ENCODE measurements at regions not wholly inside any gene's neighbourhood (a gene's known extent, or its start where the extent isn't known, plus 50 kb on each side); places are given as distances from the start of the nearest gene placed in this dataset.

DNA sequence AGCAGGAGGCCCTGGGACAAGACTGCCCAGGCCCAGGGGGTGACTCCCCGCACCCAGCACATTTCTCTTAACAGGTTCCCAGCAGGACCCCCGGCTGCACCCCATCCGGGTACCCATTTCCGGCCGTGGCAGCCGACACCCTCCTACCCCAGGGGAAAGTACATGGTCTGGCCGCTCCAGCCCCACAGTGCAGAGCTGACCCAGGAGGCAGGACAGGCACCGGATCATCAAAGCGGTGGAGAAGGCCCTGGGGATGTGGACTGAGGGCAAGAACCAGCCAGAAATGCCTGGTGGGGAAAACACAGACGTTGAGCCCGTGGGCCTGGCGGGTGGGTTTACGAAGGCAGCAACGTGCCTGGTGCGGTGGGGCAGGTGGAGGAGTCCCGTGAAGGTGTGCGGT is 79.5 kb upstream of the GPC1 start:
- FAIRE-seq = no peak
- DNase-seq (ENCODE audit: low spot score) = no peak

DNA sequence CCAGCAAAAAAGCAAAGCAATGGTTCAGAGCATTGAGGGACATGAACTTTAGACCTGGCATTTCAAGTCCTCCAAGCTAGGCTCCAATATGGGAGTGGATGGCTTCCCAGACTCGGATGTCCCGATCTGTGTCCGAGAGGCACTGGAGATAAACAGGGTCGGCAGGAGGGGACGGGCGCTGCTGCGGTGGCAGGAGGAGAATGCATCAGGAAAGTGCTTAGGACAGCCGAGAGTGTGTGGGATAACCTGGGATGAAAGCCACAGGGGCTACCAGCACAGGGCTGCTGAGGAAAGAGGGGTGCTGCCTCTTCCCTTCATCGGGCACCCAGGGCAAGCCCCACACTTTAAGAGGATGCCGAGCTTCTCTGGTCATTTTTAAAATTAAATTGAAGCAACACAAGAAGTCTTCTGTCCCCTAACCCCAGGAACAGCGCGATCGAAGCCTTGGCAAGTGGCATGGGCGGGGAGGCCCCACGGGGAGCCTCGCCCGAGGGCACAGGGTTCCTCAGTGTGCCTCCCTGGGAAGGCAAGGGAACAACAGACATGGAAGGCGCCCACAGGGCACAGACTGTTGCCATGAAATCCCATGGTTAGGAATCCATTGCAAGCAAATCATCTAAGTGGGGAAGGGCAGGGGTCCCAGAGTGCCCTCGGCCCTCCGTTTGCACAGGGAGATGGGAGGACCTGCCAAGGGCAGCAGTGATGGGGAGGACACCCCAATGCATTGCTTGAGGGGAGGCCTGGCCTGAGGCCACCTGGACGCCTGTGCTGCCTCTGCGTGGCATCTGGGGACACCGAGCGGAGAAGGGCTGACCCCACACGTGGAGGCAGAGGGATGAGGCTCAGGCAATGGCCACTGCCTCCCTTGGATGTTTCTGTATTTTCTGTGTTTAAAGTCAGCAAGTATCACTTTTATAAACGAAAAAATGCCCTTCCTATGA is 78.5 kb upstream of the GPC1 start:
- FAIRE-seq (no peak), DNase-seq (ENCODE audit: low spot score) (no peak)

DNA sequence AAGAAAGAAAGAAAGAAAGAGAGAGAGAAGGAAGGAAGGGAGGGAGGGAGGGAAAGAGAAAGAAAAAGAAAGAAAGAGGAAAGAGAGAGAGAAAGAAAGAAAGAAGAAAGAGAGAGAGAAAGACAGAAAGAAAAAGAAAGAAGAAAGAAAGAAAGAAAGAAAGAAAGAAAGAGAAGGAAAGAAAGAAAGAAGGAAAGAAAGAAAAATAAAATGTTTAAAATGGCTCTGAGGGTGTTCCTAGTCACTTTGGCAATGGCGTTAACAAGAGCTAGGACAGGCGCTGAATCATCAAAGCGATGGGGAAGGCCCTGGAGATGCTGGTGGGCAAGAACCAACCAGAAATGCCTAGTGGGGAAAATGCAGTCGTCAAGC is 77.8 kb upstream of the GPC1 start:
- FAIRE-seq (no peak), DNase-seq (ENCODE audit: low spot score) (no peak)

DNA sequence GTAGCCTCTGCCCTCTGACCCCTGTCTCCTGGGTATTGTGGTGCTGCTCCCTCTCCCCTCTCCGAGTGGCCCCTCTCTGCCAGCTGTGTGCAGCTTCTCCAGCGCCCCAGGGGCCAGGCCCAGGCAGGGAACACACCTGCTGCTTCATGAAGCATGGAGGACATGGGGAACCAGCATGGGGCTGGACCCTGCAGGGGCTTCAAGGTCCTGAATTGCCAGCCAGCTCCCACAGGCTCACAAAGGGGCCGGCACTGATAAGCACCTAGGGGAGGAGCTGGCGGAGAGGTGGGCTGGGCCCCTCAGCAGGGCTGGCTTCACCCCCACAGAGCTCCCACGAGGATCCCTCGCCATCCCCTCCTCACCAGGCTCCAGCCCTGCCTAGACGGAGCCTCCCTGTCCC is 77.4 kb upstream of the GPC1 start:
- DNase-seq (ENCODE audit: low spot score) = no peak
- FAIRE-seq = no peak

DNA sequence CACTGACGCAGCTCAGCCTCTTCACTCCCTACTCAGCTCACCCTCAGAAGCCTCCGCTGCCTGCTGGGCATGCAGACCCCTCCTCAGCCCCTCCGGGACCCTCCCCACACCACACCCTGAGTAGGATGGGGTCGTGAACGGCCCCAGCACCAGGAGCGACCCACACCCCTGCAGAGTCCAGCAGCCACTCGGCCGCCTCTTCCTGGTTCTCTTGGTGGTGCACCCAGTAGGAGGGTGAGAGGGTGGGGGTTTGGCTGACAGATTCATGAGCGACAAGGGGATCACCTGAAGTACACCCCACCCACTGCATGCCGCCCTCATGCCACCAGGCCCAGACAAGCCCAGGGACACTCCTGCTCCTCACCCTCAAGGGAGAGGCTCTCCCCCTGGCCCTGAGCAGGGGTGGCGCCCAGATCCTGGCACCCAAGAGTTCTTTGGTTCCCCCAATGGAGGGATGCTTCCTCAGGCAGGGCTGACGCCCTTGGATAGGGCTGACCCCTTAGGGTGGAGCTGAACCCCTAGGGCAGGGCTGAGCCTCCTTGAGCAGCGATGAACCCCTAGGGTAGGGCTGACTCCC is 76.6 kb upstream of the GPC1 start:
- DNase-seq (ENCODE audit: low spot score) (no peak), FAIRE-seq (no peak)

DNA sequence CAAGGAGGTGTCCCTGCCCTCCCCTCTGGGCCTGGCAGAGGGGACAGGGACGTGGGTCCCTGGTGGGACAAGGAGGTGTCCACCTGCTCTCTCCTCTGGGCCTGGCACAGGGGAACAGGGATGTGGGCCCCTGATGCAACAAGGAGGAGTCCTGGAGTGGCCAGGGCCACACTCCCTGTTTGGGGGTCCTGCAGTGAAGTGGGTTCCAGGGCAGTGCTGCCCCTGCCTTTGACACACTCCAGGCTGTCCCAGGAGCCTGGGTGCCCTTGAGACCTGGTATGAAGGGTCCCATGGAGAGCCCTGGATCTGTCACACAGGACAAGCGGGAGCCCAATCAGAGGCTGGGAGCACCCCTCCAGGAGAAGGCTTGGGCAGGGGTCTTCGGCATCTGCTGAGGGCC is 75.8 kb upstream of the GPC1 start:
- no peak for FAIRE-seq

DNA sequence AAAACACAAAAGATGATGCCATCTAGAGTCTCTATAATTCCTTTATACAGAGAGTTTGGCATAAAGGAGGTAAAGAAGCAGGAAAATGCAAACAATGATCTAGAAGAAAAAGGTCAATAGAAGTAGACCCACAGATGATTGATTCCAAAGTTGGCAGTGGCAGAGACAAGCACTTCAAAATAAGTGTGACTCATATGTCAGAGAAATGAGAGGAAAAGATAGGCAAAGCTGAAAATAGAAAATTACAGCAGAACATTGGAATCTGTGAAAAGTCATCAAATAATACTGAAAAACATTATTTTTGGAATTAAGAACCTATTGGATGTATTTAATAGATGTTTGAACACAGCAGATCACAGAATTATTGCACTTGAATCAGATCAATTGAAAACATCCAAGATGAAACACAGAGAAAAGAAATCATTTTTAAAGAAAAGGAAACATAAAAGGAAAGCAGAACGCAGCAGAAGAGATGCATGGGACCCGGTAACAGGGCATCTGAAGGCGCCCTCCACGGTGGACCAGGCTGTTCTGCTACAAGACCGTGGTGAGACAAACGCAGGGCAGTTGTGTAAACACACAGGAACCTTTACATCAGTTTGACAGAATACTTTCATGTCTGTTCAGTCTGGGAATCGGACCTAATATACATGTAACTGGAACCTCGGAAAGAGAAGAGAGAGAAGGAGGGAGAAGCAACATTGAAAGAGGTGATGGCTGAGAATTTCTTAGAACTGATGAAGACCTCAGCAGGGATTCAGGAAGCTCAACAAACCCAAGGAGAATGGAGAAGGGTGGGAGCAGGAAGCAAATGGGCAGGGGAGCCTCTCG is 74.6 kb upstream of the GPC1 start:
- FAIRE-seq (no peak), DNase-seq (ENCODE audit: low spot score) (no peak)

More for the DNA sequence above, 75.8 kb upstream of the GPC1 start:
- DNase-seq (ENCODE audit: low spot score) = no peak

DNA sequence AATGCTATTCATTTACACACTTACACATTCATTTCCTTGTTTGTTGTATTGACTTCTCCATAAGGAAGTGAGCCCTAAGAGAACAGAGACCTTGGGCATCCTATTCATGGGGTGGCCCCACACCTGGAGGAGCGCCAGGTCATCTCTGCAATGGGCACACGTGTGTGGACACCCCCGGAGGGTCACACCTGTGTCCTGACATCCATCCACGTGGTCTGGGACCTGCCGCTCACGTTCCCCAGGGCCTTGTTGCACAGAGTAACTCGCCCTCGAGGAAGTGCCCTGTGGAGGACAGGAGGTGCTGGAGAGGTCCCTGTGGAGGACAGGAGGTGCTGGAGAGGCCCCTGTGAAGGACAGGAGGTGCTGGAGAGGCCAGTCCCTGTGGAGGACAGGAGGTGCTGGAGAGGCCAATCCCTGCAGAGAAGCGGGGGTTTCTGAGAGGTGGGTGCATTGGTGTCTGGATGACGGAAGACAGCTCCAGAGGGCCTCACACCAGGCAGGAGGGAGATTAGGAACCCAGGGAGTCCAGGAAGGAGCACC is 73.2 kb upstream of the GPC1 start:
- no peak for FAIRE-seq

DNA sequence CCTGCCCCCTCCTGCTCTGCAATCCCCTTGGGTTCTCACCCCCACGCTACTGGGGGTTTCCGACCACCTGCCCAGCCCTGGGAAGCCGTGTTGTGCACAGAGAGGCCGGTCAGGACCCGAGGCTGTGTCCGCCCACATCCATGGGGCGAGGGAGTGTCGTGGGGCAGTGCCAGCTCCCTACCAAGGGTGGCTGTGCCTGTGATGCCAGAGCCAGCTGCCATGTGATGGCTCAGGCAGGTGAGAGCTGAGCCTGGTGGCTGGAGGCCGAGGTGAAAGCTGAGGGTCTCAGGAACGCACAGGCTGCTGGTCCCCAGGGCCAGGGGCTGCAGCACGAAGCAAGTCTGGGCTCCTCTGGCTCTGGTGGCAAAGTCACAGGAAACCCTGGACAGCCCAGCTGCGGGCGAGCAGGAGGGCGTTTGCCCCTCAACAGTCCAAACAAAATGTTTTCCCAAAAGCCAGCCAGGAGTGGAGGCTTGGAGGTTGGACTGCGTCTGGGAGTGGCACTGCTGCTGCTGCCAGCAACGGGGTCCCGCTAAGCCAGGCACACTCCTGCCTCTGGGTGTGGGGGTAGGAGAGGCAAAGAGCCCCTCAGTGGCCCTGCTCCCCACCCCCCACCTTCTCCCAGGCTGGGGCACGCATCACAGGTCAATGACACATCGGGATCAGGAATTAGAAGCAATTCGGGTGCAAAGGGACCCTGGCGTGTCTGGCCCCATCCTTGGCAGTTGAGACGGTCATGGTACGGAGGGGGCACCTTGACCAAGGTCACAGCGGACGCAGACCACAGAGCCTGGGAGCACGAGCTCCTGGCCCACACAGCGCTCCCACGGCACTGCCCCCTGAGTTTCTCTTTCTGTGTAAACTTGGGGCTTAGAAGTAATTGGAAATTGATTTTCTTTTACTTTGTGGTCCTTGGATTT is 72.4 kb upstream of the GPC1 start:
- DNase-seq (ENCODE audit: low spot score) (no peak), FAIRE-seq (no peak)

More for the DNA sequence above, 73.2 kb upstream of the GPC1 start:
- no peak for DNase-seq (ENCODE audit: low spot score)

DNA sequence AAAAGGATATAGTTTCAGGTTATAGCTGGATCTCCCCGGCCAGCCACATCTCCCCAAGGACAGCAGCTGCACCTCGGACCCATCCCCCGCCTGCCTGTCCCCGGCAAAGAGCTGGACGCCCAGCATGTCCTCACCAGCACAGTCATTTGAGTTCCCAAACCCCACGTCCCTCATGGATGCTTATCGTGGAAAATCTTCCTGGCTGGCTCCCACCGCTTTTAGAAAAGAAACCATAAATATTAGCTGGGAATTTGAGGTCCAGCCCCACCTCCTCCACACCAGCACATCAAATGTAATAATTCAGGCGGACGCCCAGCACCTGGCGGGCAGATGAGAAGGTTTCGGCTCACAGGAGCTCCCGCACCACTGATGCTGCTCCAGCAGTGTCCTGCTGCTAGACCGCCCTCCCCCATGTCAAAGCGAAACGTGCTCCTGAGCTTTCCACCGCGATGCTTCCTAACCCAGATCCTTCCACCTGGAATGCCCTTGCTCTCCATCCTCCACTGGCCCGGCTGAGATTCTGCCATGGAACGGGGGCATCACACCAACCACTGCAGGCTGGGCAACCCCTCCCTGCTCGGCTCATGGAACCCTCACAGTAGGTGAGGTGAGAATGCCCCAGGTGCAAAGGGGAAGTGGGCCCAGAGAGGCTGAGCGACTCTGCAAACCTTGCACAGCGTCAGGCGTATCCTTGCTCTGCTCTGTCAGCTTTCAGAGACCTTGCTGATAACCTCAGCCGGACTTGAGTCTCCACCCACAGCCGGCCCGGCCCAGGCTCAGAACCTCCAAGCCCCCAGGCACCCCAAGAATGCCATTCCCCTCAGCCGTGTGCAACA is 71.5 kb upstream of the GPC1 start:
- no peak for DNase-seq (ENCODE audit: low spot score)
- FAIRE-seq = no peak

DNA sequence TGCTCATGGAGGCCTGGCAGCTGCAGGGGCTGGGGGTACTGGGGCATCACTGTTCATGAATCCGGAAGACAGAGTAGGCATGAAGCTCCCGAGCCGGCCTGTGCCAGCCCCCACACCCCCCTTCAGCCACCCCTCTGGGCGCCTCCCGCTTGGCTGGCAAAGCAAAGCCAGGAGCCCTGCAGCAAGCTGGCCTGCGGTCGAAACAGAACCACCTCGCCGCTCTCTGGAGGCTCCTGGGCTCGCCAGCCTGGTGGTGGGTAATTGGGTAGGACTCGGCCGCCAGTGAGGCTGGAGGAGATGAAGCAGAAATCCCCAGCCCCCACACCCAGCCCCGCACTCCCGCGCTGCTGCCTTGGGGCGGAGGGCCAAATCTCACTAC is 70.9 kb upstream of the GPC1 start:
- DNase-seq (ENCODE audit: low spot score) (no peak), FAIRE-seq (no peak)

DNA sequence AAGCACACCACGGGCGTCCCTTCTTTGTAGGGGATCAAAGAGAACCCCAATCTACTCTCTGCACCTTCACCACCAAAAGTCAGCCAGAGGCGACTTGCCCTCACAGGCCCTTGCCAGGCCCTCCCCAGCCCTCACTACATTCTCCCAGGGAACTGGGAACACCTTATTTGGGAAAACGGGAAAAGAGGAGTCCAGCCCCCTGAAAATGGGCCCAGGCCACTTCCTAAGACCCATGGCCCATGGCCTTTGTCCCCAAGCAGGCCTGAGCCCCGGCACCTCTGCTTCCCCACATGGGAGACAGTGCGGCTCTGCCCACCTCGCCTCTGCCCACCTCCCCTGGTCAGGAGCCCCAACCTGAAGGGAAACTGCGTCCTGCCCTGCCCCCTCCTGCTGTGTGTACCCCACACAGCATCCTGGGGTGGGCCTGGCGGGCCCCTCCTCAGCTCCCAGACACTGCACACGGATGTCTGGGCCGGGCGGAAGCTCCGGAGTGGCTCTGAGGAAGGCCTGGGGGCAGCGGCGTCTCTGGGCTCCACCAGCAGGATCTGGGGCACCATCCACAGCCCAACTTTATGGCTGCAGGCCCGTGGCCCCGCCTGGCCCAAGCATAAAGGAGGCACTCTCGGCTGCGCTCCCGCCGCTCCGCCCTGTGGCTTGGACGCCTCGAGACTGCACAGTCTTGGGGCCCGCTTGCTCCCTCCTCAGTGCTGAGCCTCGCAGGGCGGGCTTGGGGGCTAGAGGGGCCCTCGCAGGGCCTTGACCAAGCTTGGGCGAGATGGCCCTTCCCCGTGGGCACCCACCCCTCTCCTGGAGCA is 70.3 kb upstream of the GPC1 start:
- no peak for DNase-seq (ENCODE audit: low spot score)
- no peak for FAIRE-seq

DNA sequence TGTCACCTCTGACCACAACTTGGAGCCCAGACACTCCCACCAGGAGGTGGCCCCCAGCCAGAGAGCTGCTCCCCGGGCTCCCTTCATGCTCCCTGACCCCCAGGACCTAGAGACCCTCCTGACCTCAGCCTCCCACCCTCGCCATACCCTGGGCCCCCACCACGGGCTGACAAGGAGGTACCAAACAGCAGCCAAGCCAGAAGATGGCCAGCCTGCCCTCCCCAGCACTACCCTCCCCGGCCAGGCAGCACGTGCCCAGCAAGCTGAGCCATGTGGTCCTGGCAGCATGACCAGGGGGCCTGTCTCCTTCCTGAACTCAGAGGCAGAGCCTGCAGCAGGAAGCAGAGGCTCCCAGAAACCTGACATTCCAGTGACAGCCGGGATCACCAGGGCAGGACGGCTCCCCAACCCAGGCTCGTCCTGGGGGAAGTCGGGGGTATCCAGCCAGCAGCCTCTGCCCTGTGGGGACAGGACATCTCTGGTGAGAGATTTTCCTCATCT is 69.4 kb upstream of the GPC1 start:
- no peak for FAIRE-seq

DNA sequence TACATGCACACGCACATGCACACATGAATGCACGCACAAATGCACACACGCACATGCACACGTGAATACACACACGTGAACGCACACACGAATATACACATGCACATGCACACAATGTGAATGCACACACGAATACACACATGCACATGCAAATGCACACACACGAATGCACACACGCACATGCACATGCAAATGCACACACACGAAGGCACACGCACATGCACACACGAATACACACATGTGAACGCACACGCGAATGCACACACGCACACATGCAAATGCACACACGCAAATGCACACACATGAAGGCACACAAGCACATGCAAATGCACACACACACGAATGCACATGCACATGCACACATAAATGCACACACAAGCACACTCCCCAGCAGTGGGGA is 68.6 kb upstream of the GPC1 start:
- FAIRE-seq (peak; percentile 98), DNase-seq (ENCODE audit: low spot score) (no peak)

More for the DNA sequence above, 69.4 kb upstream of the GPC1 start:
- DNase-seq (ENCODE audit: low spot score) = no peak

DNA sequence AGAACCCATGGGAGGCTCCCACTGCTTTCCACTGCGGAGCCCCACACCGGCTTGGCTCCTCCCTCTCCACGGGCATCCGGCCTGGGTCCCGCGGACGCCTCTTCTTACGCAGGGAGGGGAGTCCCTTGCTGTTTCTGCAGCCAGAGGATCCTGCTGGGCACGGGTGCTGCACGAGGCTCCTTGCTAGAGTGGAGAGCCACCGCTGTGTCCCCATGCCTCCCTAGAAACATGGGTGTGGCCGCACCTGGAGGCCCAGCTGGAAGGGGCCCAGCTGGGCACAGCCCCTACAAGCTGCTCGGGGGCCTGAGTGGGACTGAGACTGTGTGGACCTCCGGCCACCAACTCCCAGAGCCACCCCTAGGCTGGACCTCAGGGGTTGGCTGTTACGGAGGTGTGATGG is 67.7 kb upstream of the GPC1 start:
- no peak for DNase-seq (ENCODE audit: low spot score)
- no peak for FAIRE-seq

DNA sequence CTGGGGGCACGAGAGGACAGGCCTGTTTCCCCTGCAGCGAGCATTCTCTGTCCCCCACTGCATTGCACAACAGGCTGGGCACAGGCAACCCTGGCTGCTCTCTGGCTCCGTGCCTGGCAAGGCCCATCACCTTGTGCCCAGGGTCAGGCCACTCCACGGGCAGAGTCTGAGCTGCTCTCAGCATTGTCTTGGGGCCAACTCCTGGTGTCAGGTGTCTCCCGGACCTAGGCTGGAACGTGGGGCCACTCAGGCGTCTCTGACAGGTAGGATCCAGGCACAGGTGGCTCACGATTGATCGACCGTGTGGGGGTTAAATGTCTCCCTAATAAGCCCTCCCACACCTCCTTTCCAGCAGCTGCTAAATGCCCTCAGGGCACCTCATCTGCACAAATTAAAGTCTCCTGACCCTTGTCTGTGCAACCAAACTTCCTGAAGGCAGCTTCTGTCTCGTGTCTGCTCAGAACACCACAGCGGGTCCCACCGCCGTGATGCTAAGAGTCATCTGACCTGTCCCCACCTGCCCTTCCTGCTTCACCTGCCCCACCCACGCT is 66.6 kb upstream of the GPC1 start:
- FAIRE-seq = peak; percentile 86
- no peak for DNase-seq (ENCODE audit: low spot score)

DNA sequence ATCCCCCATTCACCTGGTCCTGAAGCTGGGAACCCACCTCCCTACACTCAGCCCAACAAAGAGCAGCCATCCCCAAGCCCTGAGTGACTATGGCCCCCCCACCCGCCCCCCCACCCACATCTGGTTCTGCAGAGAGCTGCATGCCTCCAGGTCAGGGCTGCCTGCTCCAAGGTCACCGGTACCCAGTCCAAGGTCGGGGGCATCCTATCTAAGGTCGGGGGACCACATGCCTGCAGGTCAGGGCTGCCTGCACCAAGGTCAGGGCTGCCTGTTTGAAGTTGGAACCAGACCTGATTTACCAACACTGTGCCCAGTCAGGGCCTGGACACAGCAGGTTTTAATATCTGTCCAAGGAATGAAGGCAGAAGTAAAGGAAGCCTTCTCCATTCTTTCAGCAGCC is 66.1 kb upstream of the GPC1 start:
- FAIRE-seq = no peak

DNA sequence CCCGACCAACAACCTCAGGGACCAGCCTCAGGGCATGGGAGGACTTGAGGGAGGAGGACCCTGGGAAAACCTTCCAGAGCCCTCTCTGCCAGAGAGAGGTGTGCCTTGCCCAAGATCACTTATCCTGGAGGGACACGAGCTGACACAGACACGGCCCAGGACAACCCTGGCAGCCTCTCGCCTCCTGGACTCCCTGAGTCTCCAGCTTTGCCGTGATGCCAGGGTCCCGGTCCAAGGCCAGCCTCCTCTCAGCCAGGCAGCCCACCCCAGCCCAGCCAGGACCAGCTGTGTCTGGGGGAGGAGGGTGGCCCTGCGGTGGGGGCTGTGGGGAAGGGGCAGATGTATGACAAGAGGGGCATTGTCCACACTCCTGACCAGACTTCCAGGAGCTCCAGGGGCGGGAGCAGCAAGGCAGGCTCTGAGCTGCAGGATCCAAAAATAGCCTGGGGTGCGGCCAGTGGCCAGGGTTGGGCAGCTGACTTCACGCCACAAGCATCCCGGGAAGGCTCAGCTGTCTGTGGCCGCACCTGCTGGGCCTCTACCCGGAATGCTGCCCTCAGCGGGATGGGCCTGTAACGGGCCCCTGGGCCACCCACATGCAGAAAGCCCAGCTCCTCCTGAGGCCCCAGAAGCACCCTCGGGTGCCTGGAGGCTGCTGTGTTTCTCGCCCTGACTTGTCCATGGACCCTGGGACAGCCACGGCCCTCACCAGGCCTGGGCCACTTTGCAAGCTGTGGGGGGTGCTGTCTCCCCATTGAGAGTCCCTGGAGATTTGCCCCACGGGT is 65.5 kb upstream of the GPC1 start:
- FAIRE-seq (peak; percentile 96), DNase-seq (ENCODE audit: low spot score) (peak; percentile 98)

More for the DNA sequence above, 66.1 kb upstream of the GPC1 start:
- DNase-seq (ENCODE audit: low spot score) = no peak
